AG04450 (cell line): ENCODE measurements at regions not wholly inside any gene's neighbourhood (a gene's known extent, or its start where the extent isn't known, plus 50 kb on each side); places are given as distances from the start of the nearest gene placed in this dataset.

ENCODE experiments used
- CTCF ChIA-PET: fragments of 300-600, 350-600 bp; formaldehyde crosslinking; extraction: SDS; loops from one replicate; lab custom pipeline; 2022; ENCODE audit warnings: antibody characterized with exemption, inconsistent platforms; lab: Charles Lee
- POLR2A ChIA-PET: fragments of 350-600 bp; formaldehyde crosslinking; extraction: SDS; loops from one replicate; lab custom pipeline; 2021; ENCODE audit warnings: antibody characterized with exemption, inconsistent platforms; lab: Yijun Ruan, JAX
- DNase-seq: peaks from one replicate; pipeline ENCODE4 v3.0.0-alpha.2; 2011; ENCODE audit warnings: low read depth, low spot score
- H3K27ac ChIP-seq: one replicate; pipeline ENCODE4 v1.5.1; 2012; ENCODE audit warnings: low read depth, low read length, control low read depth
- H3K27me3 ChIP-seq: one replicate; pipeline ENCODE4 v1.6.0; 2012; ENCODE audit warnings: low read length; ENCODE audit not compliant: control insufficient read depth, insufficient read depth
- H3K4me3 ChIP-seq: 2 replicates; pipeline ENCODE4 v1.5.1; 2011; ENCODE audit warnings: mild to moderate bottlenecking, low read depth, low read length, control low read depth
- H3K9me3 ChIP-seq: 2 replicates; pipeline ENCODE4 v1.5.1; 2012; ENCODE audit warnings: low read length; ENCODE audit not compliant: control insufficient read depth, insufficient read depth
- TF ChIP-seq, protein P1 (sequence below): IDR thresholded peaks from 2 replicates; pipeline ENCODE4 v1.5.1; 2011; ENCODE audit warnings: low read depth, low read length, control low read depth, inconsistent platforms

DNA sequence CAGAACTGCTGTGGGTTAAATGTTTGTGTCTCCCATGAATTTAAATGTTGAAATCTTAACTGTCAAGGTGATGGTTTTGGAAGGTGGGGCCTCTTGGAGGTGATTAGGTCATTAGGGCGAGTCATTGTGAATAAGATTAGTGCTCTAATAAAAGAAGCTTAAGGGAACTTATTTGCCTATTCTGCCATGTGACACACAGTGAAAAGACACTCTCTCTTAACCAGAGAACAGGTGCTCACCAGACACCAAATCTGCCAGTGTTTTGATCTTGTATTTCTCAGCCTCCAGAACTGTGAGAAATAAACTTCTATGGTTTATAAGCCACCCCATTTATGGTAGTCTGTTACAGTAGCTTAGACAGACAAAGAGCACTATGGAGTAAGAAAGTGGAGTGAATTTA, 117.9 kb upstream of the SV2C start:
- DNase-seq = no peak
- Histone ChIP-seq H3K9me3 (no peaks in the 10 kb centered on the region; the same call in none of the 2 replicates), H3K27ac (no peak overlapping the region), H3K4me3 (no peak overlapping the region), H3K27me3 (no peaks in the 10 kb centered on the region)
- CTCF ChIA-PET = no interaction called here
- TF ChIP-seq, protein P1, sequence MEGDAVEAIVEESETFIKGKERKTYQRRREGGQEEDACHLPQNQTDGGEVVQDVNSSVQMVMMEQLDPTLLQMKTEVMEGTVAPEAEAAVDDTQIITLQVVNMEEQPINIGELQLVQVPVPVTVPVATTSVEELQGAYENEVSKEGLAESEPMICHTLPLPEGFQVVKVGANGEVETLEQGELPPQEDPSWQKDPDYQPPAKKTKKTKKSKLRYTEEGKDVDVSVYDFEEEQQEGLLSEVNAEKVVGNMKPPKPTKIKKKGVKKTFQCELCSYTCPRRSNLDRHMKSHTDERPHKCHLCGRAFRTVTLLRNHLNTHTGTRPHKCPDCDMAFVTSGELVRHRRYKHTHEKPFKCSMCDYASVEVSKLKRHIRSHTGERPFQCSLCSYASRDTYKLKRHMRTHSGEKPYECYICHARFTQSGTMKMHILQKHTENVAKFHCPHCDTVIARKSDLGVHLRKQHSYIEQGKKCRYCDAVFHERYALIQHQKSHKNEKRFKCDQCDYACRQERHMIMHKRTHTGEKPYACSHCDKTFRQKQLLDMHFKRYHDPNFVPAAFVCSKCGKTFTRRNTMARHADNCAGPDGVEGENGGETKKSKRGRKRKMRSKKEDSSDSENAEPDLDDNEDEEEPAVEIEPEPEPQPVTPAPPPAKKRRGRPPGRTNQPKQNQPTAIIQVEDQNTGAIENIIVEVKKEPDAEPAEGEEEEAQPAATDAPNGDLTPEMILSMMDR = no peak
- POLR2A ChIA-PET = no interaction called here

DNA sequence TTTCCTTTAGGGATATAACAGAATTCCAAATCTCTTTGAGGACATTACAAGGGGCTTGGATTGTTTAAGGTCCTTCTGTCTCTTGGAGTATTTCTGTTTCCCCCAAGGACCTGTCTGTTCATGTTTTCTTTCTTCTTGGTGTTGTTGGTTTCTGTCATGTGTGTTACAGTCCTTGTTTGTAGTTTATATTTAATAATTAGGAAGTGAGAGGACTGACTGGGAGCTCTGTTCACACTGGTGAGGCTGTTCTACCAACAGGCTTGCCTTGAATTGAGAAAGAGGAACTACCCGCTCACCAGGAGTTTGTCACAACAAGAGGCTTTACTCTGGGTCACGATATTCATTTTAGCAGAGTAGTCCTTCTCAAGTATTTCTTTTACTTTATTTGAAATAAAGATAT, 119.2 kb upstream of the SV2C start:
- Histone ChIP-seq H3K9me3 (no peaks in the 10 kb centered on the region; the same call in none of the 2 replicates), H3K27ac (no peak overlapping the region), H3K4me3 (no peak overlapping the region), H3K27me3 (no peaks in the 10 kb centered on the region)
- TF ChIP-seq, protein P1 = no peak
- ChIA-PET CTCF (no interaction called here), POLR2A (no interaction called here)
- no peak for DNase-seq

DNA sequence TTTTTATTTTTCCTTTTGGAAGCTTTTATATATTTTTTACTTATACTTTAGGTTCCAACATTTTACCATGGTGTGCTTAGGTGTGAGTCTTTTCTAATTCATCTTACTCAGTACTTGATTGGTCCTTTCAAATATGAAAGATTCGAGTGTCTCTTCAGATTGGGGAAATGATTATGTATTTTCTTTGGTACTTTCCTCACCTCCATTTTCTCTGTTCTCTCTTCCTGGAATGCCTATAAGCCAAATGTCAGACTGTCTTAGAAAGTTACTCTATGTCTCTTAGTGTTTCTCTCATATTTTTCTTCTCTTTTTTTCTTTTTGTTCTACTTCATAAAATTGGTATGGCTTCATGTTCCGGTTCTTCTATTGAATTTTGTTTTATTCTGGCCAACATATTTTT, 119.6 kb upstream of the SV2C start:
- CTCF ChIA-PET = no interaction called here
- Histone ChIP-seq H3K9me3 (no peaks in the 10 kb centered on the region; the same call in none of the 2 replicates), H3K4me3 (no peak overlapping the region), H3K27ac (no peak overlapping the region), H3K27me3 (no peaks in the 10 kb centered on the region)
- TF ChIP-seq, protein P1 = no peak
- DNase-seq = no peak
- POLR2A ChIA-PET = no interaction called here

DNA sequence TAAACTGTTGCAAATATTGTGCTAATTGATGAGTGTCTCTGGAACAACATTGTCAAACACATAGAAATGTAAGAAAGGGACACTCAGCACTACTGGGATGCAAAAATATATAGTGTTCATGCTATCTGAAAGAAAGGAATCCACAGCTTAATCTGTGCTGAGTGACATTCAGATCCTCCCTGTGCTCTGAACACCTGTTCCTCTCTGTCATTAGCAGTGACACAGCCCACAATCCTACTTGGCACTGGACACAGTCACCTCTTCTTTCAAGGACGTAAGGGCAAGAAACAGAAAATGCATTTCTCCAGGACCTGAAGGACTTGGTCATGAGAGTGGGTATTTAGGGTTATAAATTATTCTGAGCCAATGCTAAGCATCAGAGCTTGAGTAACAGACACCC, 121.4 kb upstream of the SV2C start:
- no peaks in the 10 kb centered on the region for H3K27me3 ChIP-seq
- no peak overlapping the region for H3K27ac ChIP-seq
- CTCF ChIA-PET = no interaction called here
- H3K9me3 ChIP-seq = no peaks in the 10 kb centered on the region; the same call in 1 of the 2 replicates
- H3K4me3 ChIP-seq = no peak overlapping the region
- TF ChIP-seq, protein P1 = no peak
- POLR2A ChIA-PET = no interaction called here
- no peak for DNase-seq

DNA sequence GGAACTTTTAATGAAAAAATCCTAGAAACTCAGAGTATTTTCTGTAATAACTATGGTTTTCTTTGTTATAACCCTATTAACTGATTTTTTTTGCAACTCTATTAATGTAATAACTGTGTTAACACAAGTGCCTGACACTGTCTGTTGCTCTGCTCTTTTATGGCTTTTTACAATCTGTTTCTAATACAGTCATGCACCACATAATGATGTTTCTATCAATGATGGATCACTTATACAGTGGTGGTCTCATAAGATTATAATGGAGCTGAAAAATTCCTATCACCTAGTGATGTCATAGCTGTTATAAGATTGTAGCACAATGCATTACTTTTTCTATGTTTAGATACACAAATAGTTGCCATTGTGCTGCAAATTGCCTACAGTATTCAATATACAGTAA, 123.1 kb upstream of the SV2C start:
- CTCF ChIA-PET = no interaction called here

More for the DNA sequence above, 123.1 kb upstream of the SV2C start:
- Histone ChIP-seq H3K27ac (no peak overlapping the region), H3K9me3 (no peaks in the 10 kb centered on the region), H3K27me3 (no peaks in the 10 kb centered on the region), H3K4me3 (no peak overlapping the region)
- DNase-seq = no peak
- POLR2A ChIA-PET = no interaction called here
- TF ChIP-seq, protein P1 = no peak
